ENCODE measurements at regions not wholly inside any gene's neighbourhood (a gene's known extent, or its start where the extent isn't known, plus 50 kb on each side); places are given as distances from the start of the nearest gene placed in this dataset.

DNA sequence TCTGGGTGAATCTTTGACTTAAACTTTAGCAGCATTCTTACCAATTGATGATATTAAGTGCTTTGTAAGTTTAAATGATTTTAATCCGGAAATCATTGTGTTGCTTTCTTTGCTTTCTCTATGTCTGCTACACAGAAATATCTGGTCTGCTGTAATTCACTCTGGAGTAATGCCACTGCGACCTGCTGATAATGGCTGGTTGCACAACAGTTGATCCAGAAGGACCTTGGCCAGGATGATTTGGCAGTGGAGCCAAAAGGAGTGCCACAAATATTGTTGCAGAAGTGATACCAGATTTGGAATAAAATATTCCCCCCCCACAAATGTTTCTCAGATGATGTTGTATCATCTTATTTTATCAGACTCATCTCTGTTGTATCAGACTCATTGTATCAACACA, 2063.9 kb downstream of the MRPL39 start:
- no peak overlapping the region for H3K27ac ChIP-seq
- DNase-seq (no peak), ATAC-seq (no peak)
- no peaks in the 10 kb centered on the region for H3K36me3 ChIP-seq
- H3K4me1 ChIP-seq: no peaks in the 10 kb centered on the region
- H3K4me3 ChIP-seq: no peak overlapping the region
- intact Hi-C loops (cut with DNase I): no loop called here
- no peaks in the 10 kb centered on the region for H3K9me3 ChIP-seq
- no peaks in the 10 kb centered on the region for H3K27me3 ChIP-seq
- TF ChIP-seq CTCF (IDR thresholded peaks at IDR 0.05): no peak

GRCh38 chr21:23542097-23542496, 2065.2 kb downstream of the MRPL39 start:
- no peak for TF ChIP-seq CTCF (IDR thresholded peaks at IDR 0.05)
- Histone ChIP-seq H3K4me3 (no peak overlapping the region), H3K4me1 (no peaks in the 10 kb centered on the region), H3K27ac (no peak overlapping the region), H3K36me3 (no peaks in the 10 kb centered on the region), H3K9me3 (peaks cover 0 to 2% of the 10 kb centered on the region in 2 donors), H3K27me3 (no peaks in the 10 kb centered on the region)
- no peak for ATAC-seq
- DNase-seq: no peak
- intact Hi-C loops (cut with DNase I): no loop called here

- Histone ChIP-seq H3K4me1 (no peaks in the 10 kb centered on the region), H3K4me3 (no peak overlapping the region), H3K27ac (no peak overlapping the region), H3K9me3 (peaks cover 0 to 2% of the 10 kb centered on the region in 2 donors), H3K27me3 (no peaks in the 10 kb centered on the region), H3K36me3 (no peaks in the 10 kb centered on the region)
- TF ChIP-seq CTCF (IDR thresholded peaks at IDR 0.05): no peak
- no peak for ATAC-seq
- DNase-seq: no peak
- intact Hi-C loops (cut with DNase I): no loop called here
Observed at GRCh38 chr21:23541571-23541970, 2065.7 kb downstream of the MRPL39 start.

- Histone ChIP-seq H3K27ac (no peak overlapping the region), H3K4me1 (no peaks in the 10 kb centered on the region), H3K9me3 (peaks cover 0 to 2% of the 10 kb centered on the region in 2 donors), H3K27me3 (no peaks in the 10 kb centered on the region), H3K4me3 (no peak overlapping the region), H3K36me3 (no peaks in the 10 kb centered on the region)
- TF ChIP-seq CTCF (IDR thresholded peaks at IDR 0.05): no peak
- ATAC-seq: no peak
- no peak for DNase-seq
- intact Hi-C loops (cut with DNase I): no loop called here
Observed at GRCh38 chr21:23534850-23535249, 2072.4 kb downstream of the MRPL39 start.

- H3K4me1 ChIP-seq: no peaks in the 10 kb centered on the region
- H3K27ac ChIP-seq: no peak overlapping the region
- intact Hi-C loops (cut with DNase I): no loop called here
- no peak for DNase-seq
- no peak for ATAC-seq
- no peak overlapping the region for H3K4me3 ChIP-seq
- TF ChIP-seq CTCF (IDR thresholded peaks at IDR 0.05): no peak
- H3K36me3 ChIP-seq: no peaks in the 10 kb centered on the region
- no peaks in the 10 kb centered on the region for H3K9me3 ChIP-seq
- H3K27me3 ChIP-seq: no peaks in the 10 kb centered on the region
Observed at GRCh38 chr21:23531444-23531843, 2075.8 kb downstream of the MRPL39 start.
